Lower leg skin (tissue), 4 donors: ENCODE measurements at regions not wholly inside any gene's neighbourhood (a gene's known extent, or its start where the extent isn't known, plus 50 kb on each side); places are given as distances from the start of the nearest gene placed in this dataset.

Experiments used
- DNase-seq, 2 donors: peaks; one replicate each; pipeline ENCODE4 v3.0.0-alpha.2; 2019; ENCODE audit warnings: low spot score in 2 of 2
- H3K4me3 ChIP-seq: fragments of 200-600 bp; sonication (generic); 2 replicates; pipeline ENCODE4 v1.5.1; 2017; ENCODE audit warnings: mild to moderate bottlenecking, low read depth; ENCODE audit not compliant: poor library complexity, severe bottlenecking
- POLR2A ChIP-seq, 2 donors: fragments of 450-650 bp; IDR thresholded peaks; one replicate each; pipeline ENCODE4 v1.6.1; 2016 to 2017; ENCODE audit warnings: antibody characterized with exemption in 2 of 2, mild to moderate bottlenecking in 1 of 2, moderate library complexity in 1 of 2
- WGBS, 2 donors: methylation state at CpG; one replicate each; pipeline ENCODE4 v1.1.5; 2018; 5-methylcytosine and 5-hydroxymethylcytosine counted together
- intact Hi-C: fragments of 100-400 bp; cut with DNase I; formaldehyde crosslinking; loops from one replicate; pipeline ENCODE4 v1.15.0; 2023; ENCODE audit warnings: low total_unique reads
- TF ChIP-seq, protein P1 (sequence below), 3 donors: fragments of 450-650 bp; IDR thresholded peaks; one replicate each; pipeline ENCODE4 v1.5.1; 2016; ENCODE audit warnings: antibody characterized with exemption in 3 of 3, mild to moderate bottlenecking in 3 of 3, moderate library complexity in 2 of 3

DNA sequence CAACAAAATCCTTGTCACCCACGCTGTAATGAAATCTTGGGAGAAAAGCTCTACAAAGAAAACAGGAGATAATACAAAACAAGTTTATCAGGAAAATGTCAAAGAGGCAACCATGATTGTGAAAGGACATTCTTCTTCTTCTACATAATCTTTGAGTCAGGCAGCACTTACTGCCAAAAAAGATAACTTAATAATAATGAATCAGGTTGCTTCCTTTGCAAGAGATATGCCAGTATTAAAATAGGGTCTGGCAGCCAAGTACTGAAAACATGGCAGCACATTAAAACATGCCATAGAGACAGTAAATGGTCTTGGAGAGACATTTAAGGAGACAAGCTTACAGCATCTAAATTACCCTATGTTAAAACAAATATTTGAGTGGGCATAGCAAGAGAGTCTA lies 1573.4 kb downstream of the EFNA5 start:
- no peak overlapping the region for H3K4me3 ChIP-seq
- TF ChIP-seq, protein P1, sequence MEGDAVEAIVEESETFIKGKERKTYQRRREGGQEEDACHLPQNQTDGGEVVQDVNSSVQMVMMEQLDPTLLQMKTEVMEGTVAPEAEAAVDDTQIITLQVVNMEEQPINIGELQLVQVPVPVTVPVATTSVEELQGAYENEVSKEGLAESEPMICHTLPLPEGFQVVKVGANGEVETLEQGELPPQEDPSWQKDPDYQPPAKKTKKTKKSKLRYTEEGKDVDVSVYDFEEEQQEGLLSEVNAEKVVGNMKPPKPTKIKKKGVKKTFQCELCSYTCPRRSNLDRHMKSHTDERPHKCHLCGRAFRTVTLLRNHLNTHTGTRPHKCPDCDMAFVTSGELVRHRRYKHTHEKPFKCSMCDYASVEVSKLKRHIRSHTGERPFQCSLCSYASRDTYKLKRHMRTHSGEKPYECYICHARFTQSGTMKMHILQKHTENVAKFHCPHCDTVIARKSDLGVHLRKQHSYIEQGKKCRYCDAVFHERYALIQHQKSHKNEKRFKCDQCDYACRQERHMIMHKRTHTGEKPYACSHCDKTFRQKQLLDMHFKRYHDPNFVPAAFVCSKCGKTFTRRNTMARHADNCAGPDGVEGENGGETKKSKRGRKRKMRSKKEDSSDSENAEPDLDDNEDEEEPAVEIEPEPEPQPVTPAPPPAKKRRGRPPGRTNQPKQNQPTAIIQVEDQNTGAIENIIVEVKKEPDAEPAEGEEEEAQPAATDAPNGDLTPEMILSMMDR (IDR thresholded peaks at IDR 0.05): no peak
- no peak for TF ChIP-seq POLR2A (IDR thresholded peaks at IDR 0.05)
- intact Hi-C loops: no loop called here
- 40 to 50% methylated on average over 1 of the region's 1 CpG for WGBS, 2 donors
- no peak for DNase-seq

DNA sequence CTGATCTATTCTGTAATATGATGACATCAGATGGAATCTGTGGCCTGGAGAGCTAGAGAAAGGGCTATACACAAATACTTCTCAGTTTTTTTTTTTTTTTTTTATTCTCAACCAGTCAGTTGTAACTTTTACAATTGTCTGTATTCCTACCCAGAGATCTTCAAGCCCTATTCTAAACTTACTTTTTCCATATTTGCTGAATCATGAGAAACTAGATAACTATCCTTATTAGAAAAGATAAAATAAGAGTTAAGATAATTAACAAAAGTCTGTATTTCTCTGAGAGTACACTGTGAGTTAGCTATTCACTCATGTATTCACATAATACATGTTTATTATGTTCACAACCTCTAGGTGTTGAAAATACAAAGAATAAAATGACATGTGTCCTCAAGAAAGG lies 1575.9 kb downstream of the EFNA5 start:
- TF ChIP-seq POLR2A (IDR thresholded peaks at IDR 0.05): no peak
- TF ChIP-seq, protein P1 (IDR thresholded peaks at IDR 0.05): no peak
- no peak overlapping the region for H3K4me3 ChIP-seq
- intact Hi-C loops: no loop called here
- no peak for DNase-seq

DNA sequence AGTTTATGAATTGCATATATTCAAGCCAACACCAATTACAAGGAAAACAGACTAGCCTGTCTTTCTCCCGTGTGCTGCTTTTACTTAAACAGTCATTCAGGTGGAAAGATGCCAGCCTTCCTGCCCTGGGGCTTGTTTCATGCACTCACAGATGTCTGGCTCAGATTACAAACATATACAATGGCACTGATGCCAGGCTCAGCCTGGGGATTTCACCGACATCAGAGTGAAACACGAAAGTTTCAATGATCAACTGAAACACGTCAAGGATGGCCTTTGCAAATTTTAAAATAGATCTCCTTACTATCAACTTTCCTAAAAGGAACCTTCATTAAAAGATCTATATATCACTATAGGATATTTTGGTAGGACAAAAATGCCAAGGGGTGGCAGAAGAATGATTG lies 1576.5 kb downstream of the EFNA5 start:
- intact Hi-C loops: no loop called here

DNA sequence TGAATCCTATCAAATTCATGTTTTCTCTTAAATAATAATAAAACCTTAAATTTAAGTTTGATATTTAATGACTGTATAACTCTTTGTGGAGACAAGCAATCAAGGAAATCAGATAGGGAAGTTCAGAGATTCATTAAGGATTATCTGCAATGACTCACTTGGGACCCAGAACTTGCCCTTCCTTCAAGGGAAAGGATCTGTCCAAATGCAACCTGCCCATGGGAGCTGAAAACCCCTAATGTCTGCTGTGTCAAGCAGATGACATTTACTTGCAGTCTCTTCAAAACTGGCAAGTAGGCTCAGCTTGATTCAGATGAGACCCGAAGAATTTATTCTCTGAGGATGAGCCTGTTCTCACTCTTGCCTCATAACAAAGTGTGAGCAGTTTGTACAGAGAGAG lies 1577.6 kb downstream of the EFNA5 start:
- 63 to 88% methylated on average over 1 of the region's 1 CpG for WGBS, 2 donors
- intact Hi-C loops: no loop called here

More for the DNA sequence above, 1576.5 kb downstream of the EFNA5 start:
- 29 to 31% methylated on average over 4 of the region's 4 CpGs for WGBS, 2 donors
- TF ChIP-seq, protein P1 (IDR thresholded peaks at IDR 0.05): no peak
- TF ChIP-seq POLR2A (IDR thresholded peaks at IDR 0.05): no peak
- DNase-seq: peak; percentile 80 to 86
- H3K4me3 ChIP-seq: no peak overlapping the region

DNA sequence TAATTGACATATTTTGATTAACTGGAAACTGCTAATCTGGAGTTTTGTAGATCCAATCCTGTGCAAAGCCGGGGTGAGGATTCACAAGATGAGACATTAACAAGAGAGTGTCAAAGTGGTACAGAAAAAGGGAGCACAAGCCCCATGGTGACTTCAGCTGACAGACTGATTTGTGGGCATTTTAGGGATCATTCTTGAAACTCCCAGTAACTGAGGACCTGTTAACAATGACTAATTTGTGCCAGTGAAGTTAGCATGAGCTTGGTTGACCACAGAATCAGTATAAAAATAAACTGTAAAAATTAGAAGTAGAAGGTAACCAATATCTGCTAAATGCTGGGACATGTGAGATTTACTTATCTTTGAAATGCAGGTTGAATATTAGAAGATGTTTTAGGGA lies 1578.3 kb downstream of the EFNA5 start:
- no peak overlapping the region for H3K4me3 ChIP-seq
- no peak for DNase-seq
- 83 to 91% methylated on average over 1 of the region's 1 CpG for WGBS, 2 donors
- TF ChIP-seq, protein P1 (IDR thresholded peaks at IDR 0.05): no peak
- TF ChIP-seq POLR2A (IDR thresholded peaks at IDR 0.05): no peak
- intact Hi-C loops: no loop called here

More for the DNA sequence above, 1577.6 kb downstream of the EFNA5 start:
- TF ChIP-seq, protein P1 (IDR thresholded peaks at IDR 0.05): no peak
- no peak for TF ChIP-seq POLR2A (IDR thresholded peaks at IDR 0.05)
- no peak for DNase-seq
- H3K4me3 ChIP-seq: no peak overlapping the region

DNA sequence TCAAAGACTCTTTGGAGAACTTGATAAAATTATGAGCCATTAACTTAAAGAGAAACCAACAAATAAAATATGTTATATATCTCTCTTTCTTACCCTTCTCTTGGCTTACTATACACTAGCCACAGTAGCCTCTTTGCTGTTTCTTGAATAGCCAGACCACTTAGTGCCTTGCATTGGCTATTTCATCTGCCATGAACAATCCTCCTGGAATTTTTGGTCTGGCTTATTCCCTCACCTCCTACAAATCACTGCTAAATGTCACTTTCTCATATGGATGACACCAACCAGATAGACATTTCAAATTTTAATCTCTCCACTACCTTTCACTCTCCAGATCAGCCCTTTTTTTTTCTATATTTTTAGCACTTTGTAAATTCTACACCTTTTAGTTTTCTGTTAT lies 1581.7 kb downstream of the EFNA5 start:
- no peak overlapping the region for H3K4me3 ChIP-seq
- TF ChIP-seq POLR2A (IDR thresholded peaks at IDR 0.05): no peak
- TF ChIP-seq, protein P1 (IDR thresholded peaks at IDR 0.05): no peak
- DNase-seq: no peak
- intact Hi-C loops: no loop called here
